C4-2B (cell line): ENCODE measurements at regions not wholly inside any gene's neighbourhood (a gene's known extent, or its start where the extent isn't known, plus 50 kb on each side); places are given as distances from the start of the nearest gene placed in this dataset.
A peak's percentile ranks its signal among the peaks of the same experiment; 100 is the strongest.

Experiments used
- H3K27ac ChIP-seq: fragments of 450-650 bp; 2 replicates; pipeline ENCODE4 v1.5.1; 2017
- ZFX ChIP-seq: fragments of 450-650 bp; IDR thresholded peaks from 2 replicates; pipeline ENCODE4 v1.6.1; 2017
- TF ChIP-seq, protein P1 (sequence below): fragments of 450-650 bp; conservative IDR thresholded peaks from 2 replicates; pipeline ENCODE4 v1.5.1; 2017; ENCODE audit warnings: mild to moderate bottlenecking

DNA sequence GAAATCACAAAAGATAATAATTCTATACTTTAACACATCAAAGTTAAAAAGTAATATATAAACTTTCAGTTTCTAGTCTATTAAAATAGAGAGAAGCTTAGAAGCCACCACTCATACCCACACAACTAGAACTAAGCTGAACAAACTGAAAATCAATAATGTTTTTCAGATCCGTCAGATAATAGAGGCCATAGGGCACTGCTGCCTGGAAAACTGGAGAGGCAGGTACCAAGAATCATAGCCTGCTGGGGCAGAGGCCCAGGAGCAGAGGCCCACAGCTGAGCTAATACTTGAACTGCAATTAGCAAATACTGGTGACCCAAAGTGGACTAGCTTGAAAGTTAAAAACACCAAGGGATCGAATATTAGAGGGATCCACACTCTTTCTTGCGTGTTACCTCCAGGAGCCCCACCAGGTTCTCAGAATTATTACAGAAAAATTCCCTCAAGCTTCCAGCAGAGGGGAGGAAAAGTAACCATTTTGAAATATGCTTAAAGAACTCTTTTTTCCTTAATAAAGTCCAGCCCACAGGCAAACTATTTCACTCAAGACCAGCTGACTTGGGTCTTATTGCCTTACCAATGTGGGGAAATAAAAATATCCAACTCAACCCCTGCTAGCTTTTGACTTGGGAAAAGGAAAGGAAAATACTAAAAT lies 774.1 kb upstream of the IGFBP3 start:
- no peak overlapping the region for H3K27ac ChIP-seq
- TF ChIP-seq, protein P1, sequence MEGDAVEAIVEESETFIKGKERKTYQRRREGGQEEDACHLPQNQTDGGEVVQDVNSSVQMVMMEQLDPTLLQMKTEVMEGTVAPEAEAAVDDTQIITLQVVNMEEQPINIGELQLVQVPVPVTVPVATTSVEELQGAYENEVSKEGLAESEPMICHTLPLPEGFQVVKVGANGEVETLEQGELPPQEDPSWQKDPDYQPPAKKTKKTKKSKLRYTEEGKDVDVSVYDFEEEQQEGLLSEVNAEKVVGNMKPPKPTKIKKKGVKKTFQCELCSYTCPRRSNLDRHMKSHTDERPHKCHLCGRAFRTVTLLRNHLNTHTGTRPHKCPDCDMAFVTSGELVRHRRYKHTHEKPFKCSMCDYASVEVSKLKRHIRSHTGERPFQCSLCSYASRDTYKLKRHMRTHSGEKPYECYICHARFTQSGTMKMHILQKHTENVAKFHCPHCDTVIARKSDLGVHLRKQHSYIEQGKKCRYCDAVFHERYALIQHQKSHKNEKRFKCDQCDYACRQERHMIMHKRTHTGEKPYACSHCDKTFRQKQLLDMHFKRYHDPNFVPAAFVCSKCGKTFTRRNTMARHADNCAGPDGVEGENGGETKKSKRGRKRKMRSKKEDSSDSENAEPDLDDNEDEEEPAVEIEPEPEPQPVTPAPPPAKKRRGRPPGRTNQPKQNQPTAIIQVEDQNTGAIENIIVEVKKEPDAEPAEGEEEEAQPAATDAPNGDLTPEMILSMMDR: no peak; the same call in 1 of the 2 replicates
- TF ChIP-seq ZFX: no peak

DNA sequence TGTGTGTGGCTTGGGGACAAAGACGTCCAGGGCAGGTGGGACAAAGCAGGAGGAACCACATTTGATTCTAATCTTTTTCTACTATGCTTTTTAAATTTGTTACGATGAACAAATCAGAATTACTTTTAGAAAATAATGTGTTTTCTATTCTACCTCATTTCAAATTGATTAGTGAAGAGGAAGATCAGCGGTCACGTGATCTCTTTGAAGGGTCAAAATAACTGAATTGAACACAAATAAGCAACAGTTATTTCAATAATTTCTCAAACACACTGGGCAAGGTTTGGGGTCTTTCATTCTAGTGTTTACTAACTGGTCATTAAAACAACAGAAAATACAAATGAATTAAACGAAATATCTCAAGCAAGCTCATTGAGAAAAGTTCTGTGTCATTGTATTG lies 773.0 kb upstream of the IGFBP3 start:
- TF ChIP-seq ZFX: no peak
- TF ChIP-seq, protein P1: no peak
- H3K27ac ChIP-seq: no peak overlapping the region

DNA sequence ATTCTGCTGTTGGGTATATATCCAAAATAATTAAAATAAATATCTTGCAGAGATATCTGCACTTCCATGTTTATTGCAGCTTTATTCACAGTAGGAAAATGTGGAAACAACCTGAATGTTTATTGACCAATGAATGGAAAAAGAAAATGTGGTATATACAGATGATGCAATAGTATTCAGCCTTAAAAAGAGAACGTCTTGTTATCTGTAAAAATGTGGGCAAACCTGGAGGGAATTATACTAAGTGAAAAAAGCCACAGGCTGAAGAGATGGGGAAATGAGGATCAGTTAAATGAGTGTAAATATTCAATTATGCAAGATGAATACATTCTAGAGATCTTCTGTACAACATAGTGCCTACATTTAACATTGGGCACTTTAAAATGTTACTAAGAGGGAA lies 766.1 kb upstream of the IGFBP3 start:
- no peak for TF ChIP-seq ZFX
- TF ChIP-seq, protein P1: no peak
- H3K27ac ChIP-seq: no peak overlapping the region

DNA sequence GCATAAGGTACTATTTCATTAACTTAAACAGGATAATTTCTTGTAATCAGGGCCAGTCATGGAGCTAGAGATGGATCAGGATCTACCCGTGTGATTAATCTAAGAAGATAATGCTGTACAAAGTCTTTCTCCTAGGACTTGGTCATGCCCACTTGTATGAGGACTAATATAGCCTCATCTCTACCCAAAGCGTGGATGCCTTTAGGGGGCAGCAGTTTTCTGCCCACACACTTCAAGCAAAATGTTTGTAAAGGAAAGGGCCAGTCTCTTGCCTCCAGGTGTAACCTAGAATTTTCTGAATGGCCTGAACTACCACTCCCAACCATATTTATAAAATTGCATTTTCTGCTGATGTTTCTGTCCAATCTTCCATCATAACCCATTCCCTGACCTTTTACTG lies 764.0 kb upstream of the IGFBP3 start:
- TF ChIP-seq, protein P1: peak; percentile 31
- TF ChIP-seq ZFX: no peak
- H3K27ac ChIP-seq: no peak overlapping the region

DNA sequence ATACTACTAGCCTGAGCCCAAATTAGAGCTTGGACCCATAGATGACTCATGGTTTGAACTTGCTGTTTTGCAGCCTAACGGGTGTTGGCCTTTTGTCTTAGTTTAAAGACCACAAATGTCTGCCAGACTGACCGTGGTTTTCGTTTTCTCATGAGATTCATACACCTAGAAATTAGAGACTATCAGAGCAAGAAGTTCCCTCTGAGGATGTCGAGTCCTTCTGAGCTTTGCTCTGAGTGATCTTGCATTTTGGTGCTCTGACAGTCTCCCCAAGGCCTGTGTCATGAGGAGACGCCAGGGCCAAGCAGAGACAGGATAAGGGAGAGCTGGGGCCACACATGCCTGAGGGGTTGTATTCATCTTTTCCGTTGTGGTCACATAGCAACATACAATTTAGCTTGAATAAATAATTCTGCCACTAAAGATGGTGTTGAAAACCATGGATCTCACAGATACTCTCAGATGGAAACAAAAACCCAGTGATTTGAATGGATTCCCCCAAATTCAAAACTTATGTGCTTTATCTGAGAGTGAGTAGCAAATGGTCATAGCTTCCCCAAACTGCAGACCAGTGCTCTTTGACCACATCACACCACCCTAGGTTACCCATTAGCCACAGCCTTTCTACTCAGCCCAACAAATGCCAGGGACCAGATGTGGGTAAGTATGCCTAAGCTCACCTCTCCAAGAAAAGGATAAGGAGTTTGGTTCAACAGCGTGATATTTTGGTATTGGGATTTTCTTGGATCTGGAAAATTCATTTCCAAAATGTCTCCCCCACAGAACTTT lies 762.0 kb upstream of the IGFBP3 start:
- TF ChIP-seq, protein P1: no peak
- no peak for TF ChIP-seq ZFX
- H3K27ac ChIP-seq: no peak overlapping the region

DNA sequence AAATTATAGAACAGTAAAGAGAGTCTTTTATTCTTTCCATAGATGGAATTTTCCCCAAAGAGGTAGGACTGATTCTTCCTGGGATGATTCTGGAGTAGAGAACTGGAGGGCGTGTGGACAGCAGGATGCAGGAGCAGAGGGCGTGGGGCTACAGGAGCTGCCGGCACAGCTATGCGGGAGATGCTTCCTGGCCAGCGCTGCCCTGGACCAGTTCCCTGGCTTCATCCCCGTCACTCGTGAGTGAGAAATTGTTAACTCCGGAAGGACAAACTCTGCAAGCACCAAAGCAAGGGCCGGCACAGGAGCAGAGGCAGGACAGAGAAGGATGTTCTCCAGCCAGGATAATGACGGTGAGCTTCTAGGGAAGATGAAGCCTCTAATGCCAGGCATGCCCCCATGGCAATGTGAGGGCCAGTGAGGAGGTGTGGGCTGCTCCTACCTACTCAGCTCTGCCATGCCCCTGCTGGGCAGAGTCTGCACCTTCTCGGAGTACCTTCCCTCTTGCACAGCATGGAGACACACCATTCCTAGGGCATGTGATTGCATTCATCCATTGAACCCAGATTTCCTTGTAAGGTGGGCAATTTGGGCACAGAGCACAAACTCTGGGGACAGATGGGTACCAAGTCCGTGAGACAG lies 760.9 kb upstream of the IGFBP3 start:
- no peak overlapping the region for H3K27ac ChIP-seq
- TF ChIP-seq ZFX: no peak
- TF ChIP-seq, protein P1: no peak; the same call in 1 of the 2 replicates

DNA sequence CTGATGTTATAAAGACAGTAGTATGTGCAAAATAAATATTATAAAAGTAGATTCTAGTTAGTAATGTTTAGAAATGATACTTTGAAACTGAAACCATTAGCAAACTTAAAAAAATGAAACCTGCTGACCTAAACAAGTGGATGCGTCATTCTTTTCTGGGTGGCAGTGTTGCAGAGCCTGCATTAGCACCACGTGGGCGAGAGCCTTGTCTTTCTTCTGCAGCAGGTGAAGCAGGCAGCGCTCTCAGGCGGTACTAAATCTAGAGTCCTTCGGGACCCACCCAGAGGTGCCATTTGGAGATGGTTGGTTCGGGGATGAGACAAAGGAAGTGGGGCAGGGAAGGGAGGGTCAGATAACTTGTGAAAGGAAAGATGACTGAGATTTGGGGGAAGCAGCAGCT lies 759.1 kb upstream of the IGFBP3 start:
- H3K27ac ChIP-seq: no peak overlapping the region
- TF ChIP-seq, protein P1: no peak
- no peak for TF ChIP-seq ZFX
